DMS 273 (cell line): ENCODE measurements at regions not wholly inside any gene's neighbourhood (a gene's known extent, or its start where the extent isn't known, plus 50 kb on each side); places are given as distances from the start of the nearest gene placed in this dataset.

Source experiments
- DNase-seq: peaks from one replicate; lab custom pipeline; 2025; ENCODE audit not compliant: unreplicated experiment; lab: John Stamatoyannopoulos, UW

- DNase-seq, result no peak
Measured at GRCh38 chr4:136336479-136336878, 1195.8 kb downstream of the PCDH18 start.

- DNase-seq, result peak; percentile 29
Measured at GRCh38 chr4:136329042-136329662, 1203.1 kb downstream of the PCDH18 start.

- no peak for DNase-seq
Measured at GRCh38 chr4:136328131-136328530, 1204.2 kb downstream of the PCDH18 start.

GRCh38 chr4:136320465-136320813, 1211.9 kb downstream of the PCDH18 start:
- DNase-seq, result no peak

- no peak for DNase-seq
Measured at GRCh38 chr4:136319789-136320464, 1212.4 kb downstream of the PCDH18 start.

GRCh38 chr4:136316961-136317360, 1215.3 kb downstream of the PCDH18 start:
- DNase-seq, result no peak

GRCh38 chr4:136314686-136315085, 1217.6 kb downstream of the PCDH18 start:
- no peak for DNase-seq

GRCh38 chr4:136311774-136312173, 1220.5 kb downstream of the PCDH18 start:
- no peak for DNase-seq

- DNase-seq, result no peak
Measured at GRCh38 chr4:136307765-136308164, 1224.5 kb downstream of the PCDH18 start.

GRCh38 chr4:136306361-136306760, 1225.9 kb downstream of the PCDH18 start:
- no peak for DNase-seq

- DNase-seq, result no peak
Measured at GRCh38 chr4:136302566-136302965, 1229.7 kb downstream of the PCDH18 start.

- no peak for DNase-seq
Measured at GRCh38 chr4:136301749-136302495, 1230.4 kb downstream of the PCDH18 start.

- no peak for DNase-seq
Measured at GRCh38 chr4:136283977-136284376, 1248.3 kb downstream of the PCDH18 start.

GRCh38 chr4:136281889-136282288, 1250.4 kb downstream of the PCDH18 start:
- DNase-seq, result no peak

GRCh38 chr4:136281307-136281706, 1251.0 kb downstream of the PCDH18 start:
- DNase-seq, result no peak

GRCh38 chr4:136277741-136278140, 1254.6 kb downstream of the PCDH18 start:
- DNase-seq, result peak; percentile 34

- peak; percentile 70 for DNase-seq
Measured at GRCh38 chr4:136246876-136247275, 1285.4 kb downstream of the PCDH18 start.

- no peak for DNase-seq
Measured at GRCh38 chr4:136241221-136241986, 1290.9 kb downstream of the PCDH18 start.

- no peak for DNase-seq
Measured at GRCh38 chr4:136227315-136227714, 1305.0 kb downstream of the PCDH18 start.

- no peak for DNase-seq
Measured at GRCh38 chr4:136219592-136220125, 1312.6 kb downstream of the PCDH18 start.

GRCh38 chr4:136203199-136203598, 1329.1 kb downstream of the PCDH18 start:
- no peak for DNase-seq
